ENCODE measurements at regions not wholly inside any gene's neighbourhood (a gene's known extent, or its start where the extent isn't known, plus 50 kb on each side); places are given as distances from the start of the nearest gene placed in this dataset.

GRCh38 chr5:3373391-3373790 lies 222.2 kb upstream of the IRX1 start:
- H3K4me3 ChIP-seq (ENCODE audit: low read depth, low read length): no peak overlapping the region
- no peak for TF ChIP-seq CTCF (IDR thresholded peaks at IDR 0.05; ENCODE audit: insufficient read depth, low read length, missing control alignments)
- DNase-seq (ENCODE audit: low read depth, low spot score): no peak
- POLR2A ChIA-PET: no interaction called here
- CTCF ChIA-PET: no interaction called here

GRCh38 chr5:3372289-3372688 lies 223.3 kb upstream of the IRX1 start:
- no peak for TF ChIP-seq CTCF (IDR thresholded peaks at IDR 0.05; ENCODE audit: insufficient read depth, low read length, missing control alignments)
- POLR2A ChIA-PET: no interaction called here
- CTCF ChIA-PET: no interaction called here
- H3K4me3 ChIP-seq (ENCODE audit: low read depth, low read length): no peak overlapping the region
- no peak for DNase-seq (ENCODE audit: low read depth, low spot score)

- no peak overlapping the region for H3K4me3 ChIP-seq (ENCODE audit: low read depth, low read length)
- DNase-seq (ENCODE audit: low read depth, low spot score): no peak
- ChIA-PET POLR2A (no interaction called here), CTCF (no interaction called here)
- no peak for TF ChIP-seq CTCF (IDR thresholded peaks at IDR 0.05; ENCODE audit: insufficient read depth, low read length, missing control alignments)
These were observed 230.0 kb upstream of the IRX1 start for GRCh38 chr5:3365501-3366215.

GRCh38 chr5:3364941-3365340 lies 230.7 kb upstream of the IRX1 start:
- CTCF ChIA-PET: no interaction called here
- POLR2A ChIA-PET: no interaction called here
- no peak for DNase-seq (ENCODE audit: low read depth, low spot score)
- no peak for TF ChIP-seq CTCF (IDR thresholded peaks at IDR 0.05; ENCODE audit: insufficient read depth, low read length, missing control alignments)
- no peak overlapping the region for H3K4me3 ChIP-seq (ENCODE audit: low read depth, low read length)

- DNase-seq (ENCODE audit: low read depth, low spot score): no peak
- POLR2A ChIA-PET: no interaction called here
- no peak overlapping the region for H3K4me3 ChIP-seq (ENCODE audit: low read depth, low read length)
- CTCF ChIA-PET: no interaction called here
- no peak for TF ChIP-seq CTCF (IDR thresholded peaks at IDR 0.05; ENCODE audit: insufficient read depth, low read length, missing control alignments)
These were observed 231.2 kb upstream of the IRX1 start for GRCh38 chr5:3364433-3364832.

GRCh38 chr5:3362606-3362910 lies 233.1 kb upstream of the IRX1 start:
- TF ChIP-seq CTCF (IDR thresholded peaks at IDR 0.05; ENCODE audit: insufficient read depth, low read length, missing control alignments): no peak
- H3K4me3 ChIP-seq (ENCODE audit: low read depth, low read length): no peak overlapping the region
- ChIA-PET POLR2A (no interaction called here), CTCF (no interaction called here)
- DNase-seq (ENCODE audit: low read depth, low spot score): no peak
